ENCODE measurements at regions not wholly inside any gene's neighbourhood (a gene's known extent, or its start where the extent isn't known, plus 50 kb on each side); places are given as distances from the start of the nearest gene placed in this dataset.
"Not testable (repeated sequence)": the region's sequence is repeated elsewhere in the genome, so short reads cannot be mapped to it uniquely, and the experiment has no call there.

DNA sequence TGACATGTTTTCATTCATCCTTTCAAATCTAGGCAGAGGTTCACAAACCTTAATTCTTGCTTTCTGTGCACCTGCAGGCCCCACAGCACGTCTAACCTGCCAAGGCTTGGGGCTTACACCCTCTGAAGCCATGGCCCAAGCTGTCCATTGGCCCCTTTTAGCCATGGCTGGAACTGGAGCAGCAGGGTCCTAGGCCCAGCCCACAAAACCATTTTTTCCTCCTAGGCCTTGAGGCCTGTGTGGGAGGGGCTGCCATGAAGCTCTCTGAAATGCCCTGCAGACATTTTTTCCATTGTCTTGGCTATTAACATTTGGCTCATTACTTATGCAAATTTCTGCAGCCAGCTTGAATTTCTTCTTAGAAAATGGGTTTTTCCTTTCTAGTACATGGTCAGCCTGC, 547.5 kb downstream of the KCNH5 start:
- no peaks in the 10 kb centered on the region for H3K4me1 Mint-ChIP-seq (ENCODE audit: low read depth, unreplicated experiment)
- Histone ChIP-seq H3K36me3 (ENCODE audit: control insufficient read depth, insufficient read depth, low read length) (no peaks in the 10 kb centered on the region), H3K4me1 (no peaks in the 10 kb centered on the region), H3K4me3 (ENCODE audit: low read depth, low read length) (no peak overlapping the region), H3K9me3 (peaks cover 6% of the 10 kb centered on the region; the same call in 1 of the 2 replicates), H3K27me3 (replicated peaks; ENCODE audit: control insufficient read depth, insufficient read depth, low read length) (no peaks in the 10 kb centered on the region)
- no peak overlapping the region for H3K4me3 Mint-ChIP-seq (ENCODE audit: unreplicated experiment)
- intact Hi-C loops (cut with micrococcal nuclease; ENCODE audit: unreplicated experiment) = no loop called here
- TF ChIP-seq, protein P1, sequence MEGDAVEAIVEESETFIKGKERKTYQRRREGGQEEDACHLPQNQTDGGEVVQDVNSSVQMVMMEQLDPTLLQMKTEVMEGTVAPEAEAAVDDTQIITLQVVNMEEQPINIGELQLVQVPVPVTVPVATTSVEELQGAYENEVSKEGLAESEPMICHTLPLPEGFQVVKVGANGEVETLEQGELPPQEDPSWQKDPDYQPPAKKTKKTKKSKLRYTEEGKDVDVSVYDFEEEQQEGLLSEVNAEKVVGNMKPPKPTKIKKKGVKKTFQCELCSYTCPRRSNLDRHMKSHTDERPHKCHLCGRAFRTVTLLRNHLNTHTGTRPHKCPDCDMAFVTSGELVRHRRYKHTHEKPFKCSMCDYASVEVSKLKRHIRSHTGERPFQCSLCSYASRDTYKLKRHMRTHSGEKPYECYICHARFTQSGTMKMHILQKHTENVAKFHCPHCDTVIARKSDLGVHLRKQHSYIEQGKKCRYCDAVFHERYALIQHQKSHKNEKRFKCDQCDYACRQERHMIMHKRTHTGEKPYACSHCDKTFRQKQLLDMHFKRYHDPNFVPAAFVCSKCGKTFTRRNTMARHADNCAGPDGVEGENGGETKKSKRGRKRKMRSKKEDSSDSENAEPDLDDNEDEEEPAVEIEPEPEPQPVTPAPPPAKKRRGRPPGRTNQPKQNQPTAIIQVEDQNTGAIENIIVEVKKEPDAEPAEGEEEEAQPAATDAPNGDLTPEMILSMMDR (IDR thresholded peaks at IDR 0.05; ENCODE audit: insufficient read depth in 1 of 2, low read depth in 1 of 2, low read length in 1 of 2, severe bottlenecking in 1 of 2, unreplicated experiment in 1 of 2) = no peak
- ChIA-PET POLR2A (no interaction called here), CTCF (no interaction called here)
- BruUV-seq (replicated peaks) = no TSS peak
- DNase-seq = no peak
- H3K27ac Mint-ChIP-seq (ENCODE audit: unreplicated experiment) = no peak overlapping the region
- peaks cover 25% of the 10 kb centered on the region for H3K9me3 Mint-ChIP-seq (ENCODE audit: unreplicated experiment)
- no peaks in the 10 kb centered on the region for H3K27me3 Mint-ChIP-seq (ENCODE audit: insufficient read depth, unreplicated experiment)
- H3K36me3 Mint-ChIP-seq (ENCODE audit: insufficient read depth, unreplicated experiment) = no peaks in the 10 kb centered on the region

DNA sequence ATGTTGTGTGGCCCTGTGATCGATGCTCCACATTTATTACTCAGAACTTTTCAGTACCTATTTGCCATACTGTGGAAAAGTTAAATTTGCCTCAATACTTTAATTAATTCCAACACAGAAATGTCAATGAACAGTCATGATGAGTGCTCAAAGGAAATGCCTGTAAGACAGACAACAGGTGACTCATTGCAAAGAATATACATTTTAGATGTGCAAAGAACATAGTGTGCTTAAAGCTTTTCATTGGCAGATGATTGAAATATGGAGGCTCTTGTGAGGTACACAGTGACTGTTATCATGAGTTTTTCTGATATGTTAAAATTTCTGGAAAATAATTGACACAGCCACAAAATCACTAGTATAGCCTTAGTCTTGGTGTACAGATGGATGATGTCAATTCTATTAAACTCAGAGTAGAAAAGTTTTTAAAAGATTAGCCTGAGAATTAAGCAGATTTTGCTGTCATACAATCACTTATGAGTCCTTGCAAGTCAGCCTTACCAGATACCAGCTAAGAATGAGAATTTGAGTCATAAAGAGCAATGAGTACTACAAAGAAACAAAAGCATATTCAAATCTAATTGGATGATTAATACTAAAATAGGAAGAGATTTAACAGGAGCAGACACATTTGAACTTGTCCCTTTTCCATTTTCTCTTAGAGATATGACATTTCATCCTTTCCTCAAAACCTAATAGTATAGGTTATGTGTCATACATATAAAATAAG, 544.1 kb downstream of the KCNH5 start:
- intact Hi-C loops (cut with micrococcal nuclease; ENCODE audit: unreplicated experiment) = no loop called here
- no peaks in the 10 kb centered on the region for H3K36me3 Mint-ChIP-seq (ENCODE audit: insufficient read depth, unreplicated experiment)

DNA sequence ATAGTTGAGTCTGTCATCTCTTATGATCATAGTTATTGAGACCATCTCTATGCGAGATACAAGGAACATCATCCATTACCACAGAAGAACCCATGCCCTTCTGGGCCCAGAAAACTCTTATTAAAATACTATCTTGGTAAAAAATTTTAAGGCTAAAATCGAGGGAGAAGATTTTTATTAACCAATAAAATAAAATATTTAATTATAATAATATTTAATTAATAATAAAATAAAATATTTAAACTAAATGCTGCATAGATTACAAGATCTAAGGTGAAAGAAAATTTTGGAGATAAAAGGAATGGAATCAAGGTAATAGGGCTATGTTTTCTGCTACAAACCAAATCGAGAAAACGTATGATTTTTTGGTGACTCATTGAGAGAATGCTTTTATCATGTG, 540.2 kb downstream of the KCNH5 start:
- no peak overlapping the region for H3K4me3 ChIP-seq (ENCODE audit: low read depth, low read length)
- TF ChIP-seq, protein P1 (IDR thresholded peaks at IDR 0.05; ENCODE audit: insufficient read depth in 1 of 2, low read depth in 1 of 2, low read length in 1 of 2, severe bottlenecking in 1 of 2, unreplicated experiment in 1 of 2) = no peak
- H3K27ac Mint-ChIP-seq (ENCODE audit: unreplicated experiment) = no peak overlapping the region
- intact Hi-C loops (cut with micrococcal nuclease; ENCODE audit: unreplicated experiment) = no loop called here
- no peaks in the 10 kb centered on the region for H3K36me3 ChIP-seq (ENCODE audit: control insufficient read depth, insufficient read depth, low read length)
- H3K4me1 Mint-ChIP-seq (ENCODE audit: low read depth, unreplicated experiment) = no peaks in the 10 kb centered on the region
- peaks cover 15% of the 10 kb centered on the region for H3K9me3 Mint-ChIP-seq (ENCODE audit: unreplicated experiment)
- ChIA-PET CTCF (no interaction called here), POLR2A (no interaction called here)
- H3K27me3 ChIP-seq (replicated peaks; ENCODE audit: control insufficient read depth, insufficient read depth, low read length) = no peaks in the 10 kb centered on the region
- DNase-seq = no peak
- no peaks in the 10 kb centered on the region; the same call in 1 of the 2 replicates for H3K9me3 ChIP-seq
- BruUV-seq (replicated peaks) = no TSS peak
- H3K4me1 ChIP-seq = no peaks in the 10 kb centered on the region
- no peaks in the 10 kb centered on the region for H3K27me3 Mint-ChIP-seq (ENCODE audit: insufficient read depth, unreplicated experiment)
- no peak overlapping the region for H3K4me3 Mint-ChIP-seq (ENCODE audit: unreplicated experiment)
- no peaks in the 10 kb centered on the region for H3K36me3 Mint-ChIP-seq (ENCODE audit: insufficient read depth, unreplicated experiment)

More for the DNA sequence above, 544.1 kb downstream of the KCNH5 start:
- POLR2A ChIA-PET = no interaction called here
- Histone ChIP-seq H3K4me1 (no peaks in the 10 kb centered on the region), H3K4me3 (ENCODE audit: low read depth, low read length) (no peak overlapping the region), H3K27me3 (replicated peaks; ENCODE audit: control insufficient read depth, insufficient read depth, low read length) (no peaks in the 10 kb centered on the region), H3K9me3 (peaks cover 6% of the 10 kb centered on the region; the same call in 1 of the 2 replicates), H3K36me3 (ENCODE audit: control insufficient read depth, insufficient read depth, low read length) (no peaks in the 10 kb centered on the region)
- Mint-ChIP-seq H3K27me3 (ENCODE audit: insufficient read depth, unreplicated experiment) (no peaks in the 10 kb centered on the region), H3K9me3 (ENCODE audit: unreplicated experiment) (peaks cover 25% of the 10 kb centered on the region), H3K27ac (ENCODE audit: unreplicated experiment) (no peak overlapping the region), H3K4me3 (ENCODE audit: unreplicated experiment) (no peak overlapping the region), H3K4me1 (ENCODE audit: low read depth, unreplicated experiment) (no peaks in the 10 kb centered on the region)
- BruUV-seq (replicated peaks) = no TSS peak
- DNase-seq = no peak
- TF ChIP-seq, protein P1 (IDR thresholded peaks at IDR 0.05; ENCODE audit: insufficient read depth in 1 of 2, low read depth in 1 of 2, low read length in 1 of 2, severe bottlenecking in 1 of 2, unreplicated experiment in 1 of 2) = no peak
- CTCF ChIA-PET = no interaction called here

DNA sequence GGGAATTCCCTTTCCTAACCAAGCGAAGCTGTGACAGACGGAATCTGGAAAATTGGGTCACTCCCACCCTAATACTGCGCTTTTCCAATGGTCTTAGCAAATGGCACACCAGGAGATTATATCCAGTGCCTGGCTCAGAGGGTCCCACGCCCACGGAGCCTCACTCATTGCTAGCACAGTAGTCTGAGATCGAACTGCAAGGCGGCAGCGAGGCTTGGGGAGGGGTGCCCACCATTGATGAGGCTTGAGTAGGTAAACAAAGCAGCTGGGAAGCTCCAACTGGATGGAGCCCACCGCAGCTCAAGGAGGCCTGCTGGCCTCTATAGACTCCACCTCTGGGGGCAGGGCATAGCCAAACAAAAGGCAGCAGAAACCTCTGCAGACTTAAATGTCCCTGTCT, 523.9 kb downstream of the KCNH5 start:
- H3K4me1 Mint-ChIP-seq (ENCODE audit: low read depth, unreplicated experiment); H3K27ac Mint-ChIP-seq (ENCODE audit: unreplicated experiment); DNase-seq; POLR2A ChIA-PET; CTCF ChIA-PET; H3K36me3 Mint-ChIP-seq (ENCODE audit: insufficient read depth, unreplicated experiment); H3K27me3 Mint-ChIP-seq (ENCODE audit: insufficient read depth, unreplicated experiment); intact Hi-C loops (cut with micrococcal nuclease; ENCODE audit: unreplicated experiment); H3K4me1 ChIP-seq; H3K27me3 ChIP-seq (replicated peaks; ENCODE audit: control insufficient read depth, insufficient read depth, low read length); H3K4me3 ChIP-seq (ENCODE audit: low read depth, low read length); BruUV-seq (replicated peaks); H3K36me3 ChIP-seq (ENCODE audit: control insufficient read depth, insufficient read depth, low read length); H3K4me3 Mint-ChIP-seq (ENCODE audit: unreplicated experiment): not testable (repeated sequence)
- peaks cover 13% of the 10 kb centered on the region; the same call in 1 of the 2 replicates for H3K9me3 ChIP-seq
- H3K9me3 Mint-ChIP-seq (ENCODE audit: unreplicated experiment) = peaks cover 47% of the 10 kb centered on the region
